Panc1 (cell line): ENCODE measurements at regions not wholly inside any gene's neighbourhood (a gene's known extent, or its start where the extent isn't known, plus 50 kb on each side); places are given as distances from the start of the nearest gene placed in this dataset.

Experiments used
- ATAC-seq: fragments of 200-7000 bp; cut with Tn5 transposase; 2 replicates; pipeline ENCODE4 v1.9.1; 2020; ENCODE audit warnings: mild to moderate bottlenecking, moderate library complexity
- BruUV-seq: library from RNA; stranded (reverse); fragments of 400-500 nt; replicated peaks from 2 replicates; lab custom pipeline; 2021; lab: Mats Ljungman, UMichigan
- CTCF ChIA-PET: fragments of 300-600 bp; sonication (Branson Sonifier 250); formaldehyde crosslinking; loops from one replicate; lab custom pipeline; 2022; ENCODE audit warnings: antibody characterized with exemption; lab: Charles Lee
- POLR2A ChIA-PET: fragments of 300-600 bp; sonication (Branson Sonifier 250); formaldehyde crosslinking; loops from one replicate; lab custom pipeline; 2022; ENCODE audit warnings: antibody characterized with exemption; lab: Charles Lee
- DNase-seq: peaks from one replicate; pipeline ENCODE4 v3.0.0-alpha.2; 2010; ENCODE audit warnings: low read depth, low spot score
- H3K27ac ChIP-seq: 2 replicates; pipeline ENCODE4 v1.5.1; 2011; ENCODE audit warnings: mild to moderate bottlenecking, low read length, inconsistent platforms
- H3K27me3 ChIP-seq: fragments of 200-500 bp; sonication (Bioruptor generic); 2 replicates; pipeline ENCODE4 v1.6.0; 2014; ENCODE audit warnings: low read length, inconsistent platforms; ENCODE audit not compliant: control insufficient read depth, insufficient read depth
- H3K36me3 ChIP-seq: fragments of 200-500 bp; sonication (Bioruptor generic); 2 replicates; pipeline ENCODE4 v1.5.1; 2014; ENCODE audit warnings: inconsistent platforms, mild to moderate bottlenecking, low read length, moderate library complexity; ENCODE audit not compliant: control insufficient read depth, insufficient read depth
- H3K4me1 ChIP-seq: 2 replicates; pipeline ENCODE4 v1.5.1; 2011; ENCODE audit warnings: inconsistent platforms, mild to moderate bottlenecking, low read length, moderate library complexity; ENCODE audit not compliant: control insufficient read depth, insufficient read depth
- H3K4me3 ChIP-seq, 2 experiments: 2 replicates each; pipeline ENCODE4 v1.5.1; 2011 to 2012; ENCODE audit warnings: low read depth in 2 of 2, low read length in 2 of 2, mild to moderate bottlenecking in 2 of 2, inconsistent platforms in 1 of 2, moderate library complexity in 1 of 2
- H3K9me3 ChIP-seq: fragments of 200-500 bp; sonication (Bioruptor generic); 2 replicates; pipeline ENCODE4 v1.5.1; 2014; ENCODE audit warnings: low read depth, mild to moderate bottlenecking, inconsistent platforms, low read length, moderate library complexity; ENCODE audit not compliant: control insufficient read depth, insufficient read depth
- POLR2AphosphoS5 ChIP-seq: IDR thresholded peaks from 2 replicates; pipeline ENCODE4 v1.6.1; 2012; ENCODE audit warnings: mild to moderate bottlenecking, low read depth, low read length, moderate library complexity
- REST ChIP-seq, 2 experiments: IDR thresholded peaks; 2 replicates each; pipeline ENCODE4 v1.6.1; 2011 to 2012; ENCODE audit warnings: low read depth in 2 of 2, control low read depth in 1 of 2, low read length in 1 of 2, mild to moderate bottlenecking in 1 of 2, moderate library complexity in 1 of 2; ENCODE audit not compliant: insufficient read depth in 1 of 2
- SIN3A ChIP-seq: IDR thresholded peaks from 2 replicates; pipeline ENCODE4 v1.6.1; 2012; ENCODE audit warnings: low read depth, mild to moderate bottlenecking, low read length, moderate library complexity, borderline replicate concordance; ENCODE audit not compliant: insufficient read depth
- TCF7L2 ChIP-seq: IDR thresholded peaks from 2 replicates; pipeline ENCODE4 v1.6.1; 2011; ENCODE audit warnings: mild to moderate bottlenecking, low read depth, low read length, inconsistent platforms
- in situ Hi-C: cut with HindIII; loops from 2 replicates; pipeline ENCODE4 v1.10.0; 2016; ENCODE audit warnings: low sequenced_read_pairs, low pct_unique_long_range_greater_than_20kb
- intact Hi-C: fragments of 100-400 bp; cut with micrococcal nuclease; formaldehyde crosslinking; loops from one replicate; pipeline ENCODE4 v1.10.0; 2022; ENCODE audit not compliant: unreplicated experiment
- TF ChIP-seq, protein P1 (sequence below): fragments of 450-650 bp; IDR thresholded peaks from 2 replicates; pipeline ENCODE4 v1.5.1; 2017; ENCODE audit warnings: mild to moderate bottlenecking

- CTCF ChIA-PET = no interaction called here
- in situ Hi-C loops = no loop called here
- ATAC-seq = no peak
Measured at GRCh38 chr15:62769604-62770003, 272.9 kb upstream of the TPM1 start.

DNA sequence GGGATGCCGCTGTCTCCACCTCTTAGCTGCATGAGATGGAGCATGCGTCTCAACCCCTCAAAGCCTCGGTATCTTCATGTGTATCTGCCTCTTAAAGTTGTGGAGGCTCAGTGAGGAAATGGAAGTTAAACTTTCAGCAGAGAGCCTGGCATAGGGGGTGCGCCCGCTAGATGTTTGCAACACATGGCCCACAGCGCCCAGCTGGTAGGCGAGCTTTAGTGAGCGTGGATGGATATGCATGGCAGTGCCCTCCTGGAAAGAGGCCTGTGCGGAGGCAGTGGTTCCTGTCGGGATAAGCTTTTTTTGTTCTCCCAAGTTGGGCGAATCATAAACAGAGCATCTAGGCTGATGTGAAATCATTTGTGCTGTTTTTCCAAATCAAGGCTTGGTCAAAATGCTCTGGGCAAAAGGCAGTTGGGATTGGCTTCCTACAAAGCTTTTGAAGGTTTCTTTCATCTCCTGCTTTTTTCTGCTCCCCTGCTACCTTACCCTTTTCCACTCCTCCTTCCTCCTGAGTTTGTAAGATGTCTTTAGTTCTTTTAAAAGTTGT lies 272.4 kb upstream of the TPM1 start:
- Histone ChIP-seq H3K27me3 (no peaks in the 10 kb centered on the region), H3K27ac (no peak overlapping the region), H3K36me3 (no peaks in the 10 kb centered on the region), H3K9me3 (no peaks in the 10 kb centered on the region), H3K4me1 (no peaks in the 10 kb centered on the region), H3K4me3 (no peak overlapping the region)
- BruUV-seq = no TSS peak
- in situ Hi-C loops = no loop called here
- ATAC-seq (no peak), DNase-seq (no peak)
- intact Hi-C loops = no loop called here
- ChIA-PET POLR2A (no interaction called here), CTCF (no interaction called here)
- TF ChIP-seq REST (IDR thresholded peaks at IDR 0.05; ENCODE audit: insufficient read depth in 1 of 2, low read depth in 2 of 2, low read length in 1 of 2) (no peak), SIN3A (no peak), POLR2AphosphoS5 (no peak), TCF7L2 (no peak)
- TF ChIP-seq, protein P1, sequence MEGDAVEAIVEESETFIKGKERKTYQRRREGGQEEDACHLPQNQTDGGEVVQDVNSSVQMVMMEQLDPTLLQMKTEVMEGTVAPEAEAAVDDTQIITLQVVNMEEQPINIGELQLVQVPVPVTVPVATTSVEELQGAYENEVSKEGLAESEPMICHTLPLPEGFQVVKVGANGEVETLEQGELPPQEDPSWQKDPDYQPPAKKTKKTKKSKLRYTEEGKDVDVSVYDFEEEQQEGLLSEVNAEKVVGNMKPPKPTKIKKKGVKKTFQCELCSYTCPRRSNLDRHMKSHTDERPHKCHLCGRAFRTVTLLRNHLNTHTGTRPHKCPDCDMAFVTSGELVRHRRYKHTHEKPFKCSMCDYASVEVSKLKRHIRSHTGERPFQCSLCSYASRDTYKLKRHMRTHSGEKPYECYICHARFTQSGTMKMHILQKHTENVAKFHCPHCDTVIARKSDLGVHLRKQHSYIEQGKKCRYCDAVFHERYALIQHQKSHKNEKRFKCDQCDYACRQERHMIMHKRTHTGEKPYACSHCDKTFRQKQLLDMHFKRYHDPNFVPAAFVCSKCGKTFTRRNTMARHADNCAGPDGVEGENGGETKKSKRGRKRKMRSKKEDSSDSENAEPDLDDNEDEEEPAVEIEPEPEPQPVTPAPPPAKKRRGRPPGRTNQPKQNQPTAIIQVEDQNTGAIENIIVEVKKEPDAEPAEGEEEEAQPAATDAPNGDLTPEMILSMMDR = no peak

More at GRCh38 chr15:62769604-62770003, 272.9 kb upstream of the TPM1 start:
- Histone ChIP-seq H3K36me3 (no peaks in the 10 kb centered on the region), H3K4me1 (no peaks in the 10 kb centered on the region), H3K9me3 (no peaks in the 10 kb centered on the region), H3K27me3 (no peaks in the 10 kb centered on the region), H3K4me3 (no peak overlapping the region), H3K27ac (no peak overlapping the region)
- DNase-seq = no peak
- TF ChIP-seq, protein P1 = no peak
- BruUV-seq = no TSS peak
- intact Hi-C loops = no loop called here
- POLR2A ChIA-PET = no interaction called here
